SK-N-SH treated with all-trans-retinoic acid at 6 μM for 48 hours (cell line): ENCODE measurements at regions not wholly inside any gene's neighbourhood (a gene's known extent, or its start where the extent isn't known, plus 50 kb on each side); places are given as distances from the start of the nearest gene placed in this dataset.
"Not testable (repeated sequence)": the region's sequence is repeated elsewhere in the genome, so short reads cannot be mapped to it uniquely, and the experiment has no call there.

Experiments used
- ATAC-seq: fragments of 200-7000 bp; cut with Tn5 transposase; 3 replicates; pipeline ENCODE4 v1.9.1; 2020; ENCODE audit warnings: mild to moderate bottlenecking, moderate library complexity
- ARNTL ChIP-seq: fragments of 450-650 bp; formaldehyde crosslinking; IDR thresholded peaks from 2 replicates; pipeline ENCODE4 v1.5.0; 2020; ENCODE audit warnings: low read depth, mild to moderate bottlenecking, moderate library complexity, borderline replicate concordance
- BACH2 ChIP-seq: fragments of 250-450 bp; sonication (Bioruptor Pico); IDR thresholded peaks from 2 replicates; pipeline ENCODE4 v1.9.0; 2021; ENCODE audit warnings: mild to moderate bottlenecking, borderline replicate concordance
- CSDC2 ChIP-seq: fragments of 250-450 bp; sonication (Bioruptor Pico); IDR thresholded peaks from 2 replicates; pipeline ENCODE4 v1.5.0; 2020; ENCODE audit warnings: mild to moderate bottlenecking, moderate library complexity
- ESRRG ChIP-seq: fragments of 250-450 bp; sonication (Bioruptor Pico); IDR thresholded peaks from 2 replicates; pipeline ENCODE4 v1.6.1; 2021; ENCODE audit warnings: mild to moderate bottlenecking
- GLIS3 ChIP-seq: fragments of 250-450 bp; sonication (Bioruptor Pico); IDR thresholded peaks from 2 replicates; pipeline ENCODE4 v1.5.0; 2020; ENCODE audit warnings: mild to moderate bottlenecking, moderate library complexity
- ISL1 ChIP-seq: fragments of 250-450 bp; sonication (Bioruptor Pico); IDR thresholded peaks from 2 replicates; pipeline ENCODE4 v2.1.2; 2022; ENCODE audit warnings: mild to moderate bottlenecking, moderate library complexity
- OSR1 ChIP-seq: fragments of 250-450 bp; sonication (Bioruptor Pico); IDR thresholded peaks from 2 replicates; pipeline ENCODE4 v1.8.0; 2022; ENCODE audit warnings: moderate library complexity, mild to moderate bottlenecking, inconsistent platforms
- PPARA ChIP-seq: fragments of 250-450 bp; sonication (Bioruptor Pico); IDR thresholded peaks from 2 replicates; pipeline ENCODE4 v1.5.0; 2020; ENCODE audit warnings: mild to moderate bottlenecking, borderline replicate concordance
- RARB ChIP-seq: fragments of 250-450 bp; sonication (Bioruptor Pico); IDR thresholded peaks from 2 replicates; pipeline ENCODE4 v1.8.0; 2021; ENCODE audit warnings: mild to moderate bottlenecking, moderate library complexity
- TCF4 ChIP-seq: fragments of 250-450 bp; sonication (Bioruptor Pico); IDR thresholded peaks from 2 replicates; pipeline ENCODE4 v1.8.0; 2021; ENCODE audit warnings: mild to moderate bottlenecking, moderate library complexity, borderline replicate concordance
- TOX ChIP-seq: fragments of 250-450 bp; sonication (Bioruptor Pico); IDR thresholded peaks from 2 replicates; pipeline ENCODE4 v1.8.0; 2021; ENCODE audit warnings: mild to moderate bottlenecking, moderate library complexity, borderline replicate concordance
- ZC3H10 ChIP-seq: fragments of 250-450 bp; sonication (Bioruptor Pico); IDR thresholded peaks from 2 replicates; pipeline ENCODE4 v1.5.1; 2021; ENCODE audit warnings: mild to moderate bottlenecking, moderate library complexity
- ZFP3 ChIP-seq: fragments of 250-450 bp; sonication (Bioruptor Pico); IDR thresholded peaks from 2 replicates; pipeline ENCODE4 v1.5.0; 2020; ENCODE audit warnings: mild to moderate bottlenecking, moderate library complexity
- ZFP30 ChIP-seq: fragments of 450-650 bp; formaldehyde crosslinking; IDR thresholded peaks from 2 replicates; pipeline ENCODE4 v1.5.0; 2022; ENCODE audit warnings: mild to moderate bottlenecking, moderate library complexity
- ZNF565 ChIP-seq: fragments of 450-650 bp; formaldehyde crosslinking; conservative IDR thresholded peaks from 2 replicates; pipeline ENCODE4 v1.5.0; 2020; ENCODE audit warnings: low read depth, mild to moderate bottlenecking, moderate library complexity
- ZNF70 ChIP-seq: fragments of 450-650 bp; formaldehyde crosslinking; IDR thresholded peaks from 2 replicates; pipeline ENCODE4 v1.5.0; 2020; ENCODE audit warnings: mild to moderate bottlenecking, moderate library complexity
- ZNF8 ChIP-seq: fragments of 450-650 bp; formaldehyde crosslinking; IDR thresholded peaks from 2 replicates; pipeline ENCODE4 v1.5.0; 2020; ENCODE audit warnings: mild to moderate bottlenecking, moderate library complexity
- TF ChIP-seq, protein P1 (sequence below): fragments of 250-450 bp; sonication (Bioruptor Pico); IDR thresholded peaks from 2 replicates; pipeline ENCODE4 v1.5.0; 2020; ENCODE audit warnings: mild to moderate bottlenecking, moderate library complexity
- TF ChIP-seq, protein P2 (sequence below): fragments of 250-450 bp; sonication (Bioruptor Pico); IDR thresholded peaks from 2 replicates; pipeline ENCODE4 v1.5.1; 2020; ENCODE audit warnings: low read depth, mild to moderate bottlenecking, moderate library complexity
- TF ChIP-seq, protein P3 (sequence below): fragments of 250-450 bp; sonication (Bioruptor Pico); IDR thresholded peaks from 2 replicates; pipeline ENCODE4 v1.8.0; 2020; ENCODE audit warnings: mild to moderate bottlenecking, moderate library complexity, borderline replicate concordance
- TF ChIP-seq, protein P4 (sequence below): fragments of 250-450 bp; sonication (Bioruptor Pico); IDR thresholded peaks from 2 replicates; pipeline ENCODE4 v1.5.1; 2021; ENCODE audit warnings: mild to moderate bottlenecking, moderate library complexity

DNA sequence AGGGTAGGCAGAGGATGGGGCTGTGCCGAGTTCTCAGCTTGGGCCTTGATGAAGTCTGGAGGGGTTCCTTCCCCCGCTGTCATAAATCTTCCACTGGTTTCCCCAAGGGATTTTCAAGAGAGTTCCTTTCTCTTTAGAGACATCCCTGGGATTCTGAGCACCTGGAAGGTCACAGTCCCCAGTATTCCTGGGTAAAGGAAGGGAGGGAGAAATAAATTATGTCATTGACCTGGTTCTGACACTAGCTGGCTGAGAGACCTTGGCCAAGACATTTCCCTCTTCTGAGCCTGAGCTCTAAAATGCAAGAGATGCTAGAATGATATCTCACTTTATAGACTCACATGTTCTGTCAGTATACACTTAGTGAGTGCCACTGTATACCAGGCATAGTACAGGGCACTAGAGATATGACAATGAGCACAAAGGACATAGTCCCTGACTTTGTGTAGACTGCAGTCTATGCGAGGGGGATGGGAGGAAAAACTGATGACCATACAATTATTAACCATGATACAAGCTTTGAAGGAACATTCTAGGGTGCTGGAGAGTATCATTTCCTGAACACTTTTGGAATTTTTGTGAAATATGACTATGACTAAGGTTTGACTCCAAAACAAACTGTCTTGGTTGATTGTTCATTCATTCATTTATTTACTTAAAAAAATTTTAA is 165.8 kb upstream of the JUN start:
- no peak for ATAC-seq
- TF ChIP-seq ARNTL (no peak), OSR1 (no peak), ZFP30 (CRISPR knock-in tag) (no peak), PPARA (no peak)

DNA sequence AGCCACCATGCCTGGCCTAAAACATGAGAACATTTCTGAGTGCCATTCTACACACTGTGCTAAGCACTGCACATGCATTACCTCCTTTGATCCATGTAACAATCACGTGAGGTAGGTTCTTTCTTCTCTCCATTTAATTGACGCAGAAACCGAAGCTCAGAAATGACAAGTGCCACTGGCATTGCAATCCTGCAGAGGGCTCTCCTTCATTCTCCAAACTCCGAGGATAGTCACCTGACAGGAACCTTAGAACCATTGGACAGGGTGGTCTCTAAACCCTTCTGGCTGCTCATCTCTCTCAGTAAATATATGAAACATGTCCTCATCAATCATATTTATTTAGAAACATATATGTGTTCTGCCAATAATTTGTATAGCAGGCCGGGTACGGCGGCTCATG is 167.1 kb upstream of the JUN start:
- ATAC-seq: no peak
- TF ChIP-seq RARB (CRISPR knock-in tag) (no peak), CSDC2 (no peak), ISL1 (CRISPR knock-in tag) (no peak), ZNF70 (CRISPR knock-in tag) (no peak), TCF4 (CRISPR knock-in tag) (no peak), ZFP3 (CRISPR knock-in tag) (no peak), ZNF565 (no peak), ZNF8 (CRISPR knock-in tag) (no peak), PPARA (no peak), ZFP30 (CRISPR knock-in tag) (no peak), GLIS3 (CRISPR knock-in tag) (no peak), ESRRG (no peak), TOX (CRISPR knock-in tag) (no peak), ARNTL (no peak), BACH2 (CRISPR knock-in tag) (no peak)
- TF ChIP-seq, protein P1, sequence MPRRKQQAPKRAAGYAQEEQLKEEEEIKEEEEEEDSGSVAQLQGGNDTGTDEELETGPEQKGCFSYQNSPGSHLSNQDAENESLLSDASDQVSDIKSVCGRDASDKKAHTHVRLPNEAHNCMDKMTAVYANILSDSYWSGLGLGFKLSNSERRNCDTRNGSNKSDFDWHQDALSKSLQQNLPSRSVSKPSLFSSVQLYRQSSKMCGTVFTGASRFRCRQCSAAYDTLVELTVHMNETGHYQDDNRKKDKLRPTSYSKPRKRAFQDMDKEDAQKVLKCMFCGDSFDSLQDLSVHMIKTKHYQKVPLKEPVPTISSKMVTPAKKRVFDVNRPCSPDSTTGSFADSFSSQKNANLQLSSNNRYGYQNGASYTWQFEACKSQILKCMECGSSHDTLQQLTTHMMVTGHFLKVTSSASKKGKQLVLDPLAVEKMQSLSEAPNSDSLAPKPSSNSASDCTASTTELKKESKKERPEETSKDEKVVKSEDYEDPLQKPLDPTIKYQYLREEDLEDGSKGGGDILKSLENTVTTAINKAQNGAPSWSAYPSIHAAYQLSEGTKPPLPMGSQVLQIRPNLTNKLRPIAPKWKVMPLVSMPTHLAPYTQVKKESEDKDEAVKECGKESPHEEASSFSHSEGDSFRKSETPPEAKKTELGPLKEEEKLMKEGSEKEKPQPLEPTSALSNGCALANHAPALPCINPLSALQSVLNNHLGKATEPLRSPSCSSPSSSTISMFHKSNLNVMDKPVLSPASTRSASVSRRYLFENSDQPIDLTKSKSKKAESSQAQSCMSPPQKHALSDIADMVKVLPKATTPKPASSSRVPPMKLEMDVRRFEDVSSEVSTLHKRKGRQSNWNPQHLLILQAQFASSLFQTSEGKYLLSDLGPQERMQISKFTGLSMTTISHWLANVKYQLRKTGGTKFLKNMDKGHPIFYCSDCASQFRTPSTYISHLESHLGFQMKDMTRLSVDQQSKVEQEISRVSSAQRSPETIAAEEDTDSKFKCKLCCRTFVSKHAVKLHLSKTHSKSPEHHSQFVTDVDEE (CRISPR knock-in tag): no peak
- TF ChIP-seq, protein P2, sequence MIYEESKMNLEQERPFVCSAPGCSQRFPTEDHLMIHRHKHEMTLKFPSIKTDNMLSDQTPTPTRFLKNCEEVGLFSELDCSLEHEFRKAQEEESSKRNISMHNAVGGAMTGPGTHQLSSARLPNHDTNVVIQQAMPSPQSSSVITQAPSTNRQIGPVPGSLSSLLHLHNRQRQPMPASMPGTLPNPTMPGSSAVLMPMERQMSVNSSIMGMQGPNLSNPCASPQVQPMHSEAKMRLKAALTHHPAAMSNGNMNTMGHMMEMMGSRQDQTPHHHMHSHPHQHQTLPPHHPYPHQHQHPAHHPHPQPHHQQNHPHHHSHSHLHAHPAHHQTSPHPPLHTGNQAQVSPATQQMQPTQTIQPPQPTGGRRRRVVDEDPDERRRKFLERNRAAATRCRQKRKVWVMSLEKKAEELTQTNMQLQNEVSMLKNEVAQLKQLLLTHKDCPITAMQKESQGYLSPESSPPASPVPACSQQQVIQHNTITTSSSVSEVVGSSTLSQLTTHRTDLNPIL (CRISPR knock-in tag): no peak

DNA sequence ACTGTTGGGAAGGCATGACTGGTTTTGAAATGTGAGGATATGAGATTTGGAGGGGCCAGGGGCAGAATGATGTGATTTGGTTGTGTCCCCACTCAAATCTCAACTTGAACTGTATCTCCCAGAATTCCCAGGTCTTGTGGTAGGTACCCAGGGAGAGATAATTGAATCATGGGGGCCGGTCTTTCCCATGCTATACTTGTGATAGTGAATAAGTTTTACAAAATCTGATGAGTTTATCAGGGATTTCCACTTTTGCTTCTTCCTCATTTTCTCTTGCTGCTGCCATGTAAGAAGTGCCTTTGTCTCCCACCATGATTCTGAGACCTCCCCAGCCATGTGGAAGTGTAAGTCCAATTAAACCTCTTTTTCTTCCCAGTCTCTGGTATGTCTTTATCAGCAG is 170.1 kb upstream of the JUN start:
- not testable (repeated sequence) for ATAC-seq

DNA sequence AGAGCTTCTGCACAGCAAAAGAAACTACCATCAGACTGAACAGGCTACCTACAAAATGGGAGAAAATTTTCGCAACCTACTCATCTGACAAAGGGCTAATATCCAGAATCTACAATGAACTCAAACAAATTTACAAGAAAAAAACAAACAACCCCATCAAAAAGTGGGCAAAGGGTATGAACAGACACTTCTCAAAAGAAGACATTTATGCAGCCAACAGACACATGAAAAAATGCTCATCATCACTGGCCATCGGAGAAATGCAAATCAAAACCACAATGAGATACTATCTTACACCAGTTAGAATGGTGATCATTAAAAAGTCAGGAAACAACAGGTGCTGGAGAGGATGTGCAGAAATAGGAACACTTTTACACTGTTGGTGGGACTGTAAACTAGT is 179.4 kb upstream of the JUN start:
- ATAC-seq: not testable (repeated sequence)

DNA sequence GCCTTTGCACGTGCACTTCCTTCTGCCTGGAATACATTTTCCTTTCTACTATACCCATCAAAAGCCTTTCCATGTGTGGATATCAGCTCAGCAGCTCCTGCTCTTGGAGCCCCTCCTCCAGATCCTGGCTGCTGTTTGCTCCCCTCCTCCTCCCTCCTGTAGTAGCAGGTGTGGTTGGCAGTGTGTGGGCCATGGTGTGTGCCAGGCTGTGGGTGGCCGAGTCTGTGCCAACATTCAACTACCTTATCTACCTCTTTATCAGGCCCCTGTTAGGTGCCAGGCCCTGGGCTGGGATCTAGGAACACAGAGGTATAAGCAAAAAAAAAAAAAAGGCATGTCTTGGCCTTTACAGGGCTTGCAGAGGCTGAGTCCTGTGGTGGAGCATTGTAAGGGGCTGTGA is 180.6 kb upstream of the JUN start:
- TF ChIP-seq TCF4 (CRISPR knock-in tag): no peak
- TF ChIP-seq, all 23 proteins: peak for 0
- ATAC-seq: no peak

DNA sequence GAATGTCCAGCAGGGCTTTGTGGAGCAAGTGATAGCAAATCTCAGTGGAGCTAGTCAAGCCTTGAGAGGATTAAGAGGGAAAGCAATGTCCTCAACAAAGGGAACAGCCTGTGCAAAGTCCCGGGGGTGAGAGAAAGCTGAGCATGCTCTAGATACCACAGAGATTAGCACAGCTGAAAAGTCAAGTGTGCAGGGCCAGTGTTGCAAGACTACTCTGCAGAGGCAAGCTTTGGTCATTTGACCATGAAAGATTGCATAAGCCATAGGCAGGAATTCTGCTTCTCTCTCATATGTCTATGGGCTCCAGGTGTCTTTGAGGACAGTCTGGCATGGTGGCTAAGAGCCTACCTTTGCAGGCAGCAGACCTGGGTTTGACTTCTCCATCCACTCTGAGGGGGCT is 181.0 kb upstream of the JUN start:
- TF ChIP-seq TCF4 (CRISPR knock-in tag) (no peak), PPARA (no peak), TOX (CRISPR knock-in tag) (no peak), OSR1 (no peak), ZNF8 (CRISPR knock-in tag) (no peak), ZC3H10 (no peak)
- TF ChIP-seq, protein P3, sequence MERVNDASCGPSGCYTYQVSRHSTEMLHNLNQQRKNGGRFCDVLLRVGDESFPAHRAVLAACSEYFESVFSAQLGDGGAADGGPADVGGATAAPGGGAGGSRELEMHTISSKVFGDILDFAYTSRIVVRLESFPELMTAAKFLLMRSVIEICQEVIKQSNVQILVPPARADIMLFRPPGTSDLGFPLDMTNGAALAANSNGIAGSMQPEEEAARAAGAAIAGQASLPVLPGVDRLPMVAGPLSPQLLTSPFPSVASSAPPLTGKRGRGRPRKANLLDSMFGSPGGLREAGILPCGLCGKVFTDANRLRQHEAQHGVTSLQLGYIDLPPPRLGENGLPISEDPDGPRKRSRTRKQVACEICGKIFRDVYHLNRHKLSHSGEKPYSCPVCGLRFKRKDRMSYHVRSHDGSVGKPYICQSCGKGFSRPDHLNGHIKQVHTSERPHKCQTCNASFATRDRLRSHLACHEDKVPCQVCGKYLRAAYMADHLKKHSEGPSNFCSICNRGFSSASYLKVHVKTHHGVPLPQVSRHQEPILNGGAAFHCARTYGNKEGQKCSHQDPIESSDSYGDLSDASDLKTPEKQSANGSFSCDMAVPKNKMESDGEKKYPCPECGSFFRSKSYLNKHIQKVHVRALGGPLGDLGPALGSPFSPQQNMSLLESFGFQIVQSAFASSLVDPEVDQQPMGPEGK: no peak
- TF ChIP-seq, protein P4, sequence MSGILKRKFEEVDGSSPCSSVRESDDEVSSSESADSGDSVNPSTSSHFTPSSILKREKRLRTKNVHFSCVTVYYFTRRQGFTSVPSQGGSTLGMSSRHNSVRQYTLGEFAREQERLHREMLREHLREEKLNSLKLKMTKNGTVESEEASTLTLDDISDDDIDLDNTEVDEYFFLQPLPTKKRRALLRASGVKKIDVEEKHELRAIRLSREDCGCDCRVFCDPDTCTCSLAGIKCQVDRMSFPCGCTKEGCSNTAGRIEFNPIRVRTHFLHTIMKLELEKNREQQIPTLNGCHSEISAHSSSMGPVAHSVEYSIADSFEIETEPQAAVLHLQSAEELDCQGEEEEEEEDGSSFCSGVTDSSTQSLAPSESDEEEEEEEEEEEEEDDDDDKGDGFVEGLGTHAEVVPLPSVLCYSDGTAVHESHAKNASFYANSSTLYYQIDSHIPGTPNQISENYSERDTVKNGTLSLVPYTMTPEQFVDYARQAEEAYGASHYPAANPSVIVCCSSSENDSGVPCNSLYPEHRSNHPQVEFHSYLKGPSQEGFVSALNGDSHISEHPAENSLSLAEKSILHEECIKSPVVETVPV (CRISPR knock-in tag): no peak
- TF ChIP-seq, all 23 proteins: peak for 0
- no peak for ATAC-seq
